SHP77 (cell line): ENCODE measurements at regions not wholly inside any gene's neighbourhood (a gene's known extent, or its start where the extent isn't known, plus 50 kb on each side); places are given as distances from the start of the nearest gene placed in this dataset.

Source experiments
- DNase-seq, 2 experiments: peaks; one replicate each; lab custom pipeline; 2025; lab: John Stamatoyannopoulos, UW

DNA sequence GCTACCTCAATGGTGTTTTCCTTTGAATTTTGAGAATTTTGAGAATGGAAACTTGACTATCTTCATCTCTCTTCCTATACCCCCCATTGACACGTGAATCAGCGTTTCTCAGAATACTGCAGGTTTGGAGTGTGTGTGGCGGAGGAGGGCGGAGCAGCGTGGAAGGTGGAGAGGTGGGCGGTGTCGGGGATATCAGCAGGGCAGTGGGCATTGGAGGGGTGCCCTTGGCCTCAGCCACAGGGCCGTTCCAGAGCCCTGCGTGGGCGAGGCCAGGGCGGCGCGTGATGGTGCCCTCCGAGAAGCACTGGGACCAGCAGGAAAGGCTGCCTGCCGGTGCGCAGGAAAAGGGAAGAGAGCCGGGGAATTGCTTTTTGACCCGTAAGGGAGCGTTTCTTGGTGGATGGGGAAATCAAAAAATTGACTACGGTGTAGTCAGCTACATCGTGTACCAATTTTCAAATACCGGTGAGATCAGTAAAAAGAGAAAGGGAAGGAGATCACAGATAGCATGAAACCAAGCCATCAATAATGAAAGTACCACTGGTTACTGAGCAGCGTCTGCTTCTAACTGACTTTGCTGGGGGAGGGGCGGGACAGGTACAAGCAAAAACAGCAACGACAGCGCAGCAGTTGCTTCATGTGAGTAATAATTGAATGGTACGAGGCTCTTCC is 82.7 kb upstream of the DUSP22 start:
- no peak for DNase-seq

DNA sequence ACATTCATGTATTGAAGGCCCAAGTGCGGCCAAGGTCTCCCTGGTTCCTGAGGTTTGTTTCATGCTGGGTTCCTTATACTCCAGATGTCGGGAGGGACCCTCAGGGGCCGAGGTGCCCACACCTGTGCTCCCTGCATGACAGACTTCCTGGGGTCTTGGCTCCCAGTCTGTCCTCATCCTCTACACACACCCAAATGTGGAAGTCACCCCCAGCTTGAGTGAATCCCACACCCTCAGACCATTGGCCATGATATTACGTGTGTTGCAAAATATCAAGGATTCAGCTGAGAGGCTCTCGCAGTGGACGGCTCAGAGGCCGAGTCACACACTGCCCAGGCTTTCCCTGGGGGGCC is 82.2 kb upstream of the DUSP22 start:
- no peak for DNase-seq

DNA sequence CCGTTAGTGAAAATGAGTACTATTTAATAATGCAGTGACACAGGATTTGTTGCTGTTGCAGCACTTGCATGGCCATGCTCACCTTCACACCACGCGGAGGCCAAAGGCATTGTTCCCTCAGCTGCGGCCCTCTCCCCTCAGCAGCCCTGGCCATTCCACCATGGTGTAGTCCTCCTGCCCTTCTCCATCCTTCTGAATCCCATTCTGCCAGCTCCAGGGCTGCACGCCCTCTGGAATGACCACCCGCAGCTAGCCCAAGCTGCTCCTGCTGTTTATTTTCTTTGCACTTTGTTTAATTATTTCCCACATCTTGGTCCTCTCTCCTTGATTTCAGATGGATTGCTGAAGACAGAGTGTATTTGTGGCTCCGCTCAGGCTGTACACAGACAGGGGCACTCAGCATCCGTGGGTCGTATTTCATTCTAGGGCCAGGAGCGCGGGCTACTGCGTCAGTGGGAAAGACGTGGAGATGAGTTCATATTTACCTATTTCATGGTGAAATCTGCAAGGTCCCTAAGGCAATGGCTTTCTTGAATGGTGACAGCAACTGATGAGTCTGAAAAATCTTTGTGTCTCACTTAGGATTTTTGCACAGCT is 81.4 kb upstream of the DUSP22 start:
- DNase-seq, result no peak

DNA sequence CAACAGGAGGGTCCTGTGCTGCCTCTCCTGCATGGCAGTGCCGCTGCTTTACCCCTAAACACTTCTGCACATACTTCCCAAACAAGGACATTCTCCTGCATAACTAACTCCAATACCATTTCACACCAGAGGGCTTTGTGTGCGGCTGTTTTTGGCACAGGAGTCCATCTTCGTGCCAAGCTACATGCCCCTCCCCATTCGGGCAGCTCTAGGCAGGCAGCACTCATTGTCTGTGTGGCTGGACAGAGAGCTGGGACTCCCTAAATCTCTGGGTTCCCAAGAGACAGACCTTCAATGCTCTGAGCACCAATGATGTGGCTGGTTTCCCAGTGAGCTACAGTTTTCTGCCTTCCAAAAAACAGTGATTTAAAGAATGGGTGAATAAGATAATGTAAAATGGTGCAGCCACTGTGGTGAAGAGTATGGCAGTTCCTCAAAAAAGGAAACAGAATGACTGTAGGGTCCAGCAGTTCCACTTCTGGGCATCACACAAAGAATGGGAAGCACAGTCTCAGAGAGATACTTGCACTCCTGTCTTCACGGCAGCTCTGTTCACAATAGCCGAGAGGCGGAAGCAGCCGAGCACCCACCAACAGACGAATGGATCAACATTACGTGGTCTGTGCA is 80.3 kb upstream of the DUSP22 start:
- DNase-seq, result no peak

DNA sequence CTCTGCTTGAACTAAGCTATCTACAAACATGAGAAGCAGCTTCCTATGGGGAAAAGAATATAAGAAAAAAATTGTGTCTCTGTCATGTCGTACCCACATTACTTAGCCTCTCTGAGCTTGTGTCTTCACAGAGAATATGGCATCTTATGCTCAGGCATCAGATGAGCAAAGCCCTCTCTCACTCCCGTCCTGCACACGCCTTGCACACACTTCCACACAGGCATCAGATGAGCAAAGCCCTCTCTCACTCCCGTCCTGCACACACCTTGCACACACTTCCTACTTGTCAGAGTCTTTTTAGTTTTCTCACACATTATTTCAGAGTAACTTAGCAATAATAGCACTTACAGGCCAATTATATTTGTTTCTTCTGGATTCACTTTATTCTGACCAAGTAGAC is 79.0 kb upstream of the DUSP22 start:
- DNase-seq, result no peak

DNA sequence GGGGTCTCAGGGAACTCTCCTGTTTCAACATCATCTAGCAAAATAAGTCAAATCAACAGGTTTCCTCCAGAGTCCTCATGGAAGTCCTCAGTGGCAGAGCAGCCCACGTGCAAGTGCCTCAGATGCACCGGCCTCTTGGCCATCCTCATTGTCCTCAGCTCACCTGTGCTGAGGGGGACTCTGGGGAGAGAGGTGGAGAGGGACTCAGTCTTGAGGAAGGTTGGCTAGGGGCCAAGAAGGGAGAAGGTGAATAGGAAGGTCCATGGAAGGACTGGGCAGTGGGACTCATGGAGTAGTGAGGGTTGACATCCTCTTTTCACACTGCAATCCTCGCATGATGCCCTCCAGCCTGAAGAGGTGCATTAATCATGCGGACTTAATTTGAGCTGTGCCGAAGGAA is 77.9 kb upstream of the DUSP22 start:
- no peak for DNase-seq

DNA sequence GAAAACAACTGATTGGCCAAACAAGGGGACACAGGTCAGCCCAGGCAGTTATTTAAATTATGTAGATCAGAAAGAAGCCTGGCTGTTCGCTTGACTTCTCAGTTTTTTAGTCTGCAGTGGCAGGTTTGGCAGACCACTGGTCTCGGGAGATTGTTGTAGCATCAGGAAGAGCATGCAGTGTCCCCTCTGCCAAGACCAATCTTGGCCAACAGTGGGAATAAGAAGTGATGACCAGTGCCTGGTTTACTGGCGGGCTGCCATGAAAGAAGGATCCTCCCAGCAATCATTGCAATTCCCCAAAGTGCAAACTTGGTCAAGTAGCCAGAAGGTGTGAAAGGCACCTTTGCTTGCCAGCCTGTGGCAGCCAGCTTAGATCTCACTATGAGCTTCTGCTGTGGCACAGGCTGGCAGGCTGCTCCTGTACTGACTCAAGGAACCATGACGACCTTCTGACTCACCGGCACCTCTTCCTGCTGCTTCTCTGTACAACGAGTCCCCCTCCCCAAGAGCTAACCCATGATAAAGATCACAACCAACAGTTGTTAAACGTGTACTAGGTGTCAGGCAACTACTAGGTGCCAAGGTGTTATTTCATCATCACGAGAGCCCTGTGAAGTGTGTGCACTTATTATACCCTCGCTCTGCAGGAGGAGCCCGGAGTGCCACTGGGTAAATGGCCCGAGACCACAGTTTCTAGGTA is 76.8 kb upstream of the DUSP22 start:
- no peak for DNase-seq

DNA sequence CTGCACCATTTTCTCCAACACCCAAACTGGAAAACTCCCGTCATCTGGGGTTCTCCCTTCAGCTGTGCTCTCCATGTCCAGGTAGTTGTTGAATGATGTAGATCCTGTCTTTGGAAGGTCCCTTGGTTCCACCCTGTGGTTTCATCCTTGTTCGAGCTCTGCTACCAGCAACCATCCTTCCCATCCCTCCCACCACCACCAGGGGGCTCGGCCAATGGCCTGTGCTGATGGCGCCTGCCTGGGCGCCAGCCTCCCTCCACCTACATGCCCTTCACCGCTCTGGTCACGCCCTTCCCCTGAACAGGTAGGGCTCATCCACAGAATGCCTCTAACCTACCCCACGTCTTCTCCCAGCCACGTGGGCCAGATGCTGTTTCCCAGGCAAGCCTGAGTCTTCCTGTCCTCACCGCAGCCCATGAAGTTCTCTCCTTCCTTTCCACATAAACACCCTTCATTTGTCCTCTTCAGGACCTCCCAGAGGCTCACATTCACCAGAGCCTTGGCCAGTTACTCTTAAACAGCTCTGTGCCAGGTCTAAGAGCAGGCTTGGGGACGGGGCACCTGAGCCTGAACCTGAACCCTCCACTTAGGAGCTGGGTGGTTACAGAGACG is 75.1 kb upstream of the DUSP22 start:
- DNase-seq, result peak in 1 of 2 experiments; percentile 8

DNA sequence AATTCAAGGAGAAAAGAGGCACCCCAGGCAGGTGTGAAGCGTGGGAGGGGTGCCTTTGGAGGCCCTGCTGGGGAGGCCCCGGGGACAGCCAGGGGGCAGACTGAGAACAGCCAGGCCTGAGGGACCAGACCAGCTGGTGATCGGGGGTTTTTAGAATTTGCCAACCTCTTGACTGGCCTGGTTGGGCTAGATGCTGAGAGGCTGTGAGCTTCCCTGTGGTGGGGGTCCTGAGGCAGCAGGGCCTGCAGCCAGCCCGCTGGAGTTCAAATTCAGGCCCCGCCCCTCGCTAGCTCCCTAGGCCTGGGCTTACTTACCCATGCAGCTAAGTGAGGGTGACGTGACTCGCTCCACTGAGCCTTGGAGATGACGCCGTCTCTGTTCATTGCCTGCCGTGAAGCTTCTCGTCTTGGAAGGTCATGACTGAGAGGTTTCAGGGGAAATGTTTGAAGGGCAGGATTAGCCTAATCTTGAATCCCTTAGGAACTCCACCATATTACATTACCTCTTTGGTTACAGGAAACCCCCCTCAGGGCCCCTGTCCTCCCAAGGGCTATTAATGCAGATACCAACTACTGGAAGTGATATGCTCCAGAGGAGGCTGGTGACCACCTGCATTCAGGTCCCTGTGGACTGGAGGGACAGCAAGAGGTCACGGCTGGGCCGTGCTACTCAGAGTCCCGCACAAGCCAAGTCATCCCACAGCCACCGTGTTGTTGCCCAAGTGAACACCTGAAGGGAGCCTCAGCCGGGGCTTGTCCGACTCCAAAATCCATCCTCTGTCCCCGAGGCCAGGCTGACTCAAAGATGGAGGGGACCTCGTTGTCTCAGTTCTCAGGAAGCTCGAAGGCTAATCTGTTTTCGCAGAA is 73.9 kb upstream of the DUSP22 start:
- no peak for DNase-seq

DNA sequence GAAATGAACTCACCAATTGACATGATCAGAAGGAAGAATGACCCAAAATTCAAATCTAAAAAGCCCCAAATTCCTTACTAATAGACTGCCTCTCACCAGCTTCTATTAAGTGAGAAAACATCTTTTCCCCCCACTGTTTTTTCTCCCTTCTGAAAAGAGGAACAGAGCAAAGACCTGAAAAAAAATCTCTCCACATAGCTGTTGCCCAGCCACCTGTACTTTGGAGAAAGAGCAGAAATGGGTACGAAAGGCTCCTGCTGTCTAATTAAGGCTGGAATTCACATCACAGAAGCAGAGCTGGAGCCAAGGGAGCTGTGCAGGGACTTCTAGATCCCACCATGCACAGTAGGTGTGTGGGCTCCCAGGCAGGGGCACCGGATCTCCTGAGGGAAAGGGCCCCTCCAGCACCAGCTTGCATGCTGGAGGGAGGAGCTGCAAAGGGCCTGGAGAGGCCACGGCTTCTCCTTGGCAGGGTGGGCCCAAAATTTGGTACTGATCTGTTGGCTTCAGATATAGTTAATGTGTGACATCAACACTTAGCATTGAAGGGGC is 73.2 kb upstream of the DUSP22 start:
- no peak for DNase-seq

DNA sequence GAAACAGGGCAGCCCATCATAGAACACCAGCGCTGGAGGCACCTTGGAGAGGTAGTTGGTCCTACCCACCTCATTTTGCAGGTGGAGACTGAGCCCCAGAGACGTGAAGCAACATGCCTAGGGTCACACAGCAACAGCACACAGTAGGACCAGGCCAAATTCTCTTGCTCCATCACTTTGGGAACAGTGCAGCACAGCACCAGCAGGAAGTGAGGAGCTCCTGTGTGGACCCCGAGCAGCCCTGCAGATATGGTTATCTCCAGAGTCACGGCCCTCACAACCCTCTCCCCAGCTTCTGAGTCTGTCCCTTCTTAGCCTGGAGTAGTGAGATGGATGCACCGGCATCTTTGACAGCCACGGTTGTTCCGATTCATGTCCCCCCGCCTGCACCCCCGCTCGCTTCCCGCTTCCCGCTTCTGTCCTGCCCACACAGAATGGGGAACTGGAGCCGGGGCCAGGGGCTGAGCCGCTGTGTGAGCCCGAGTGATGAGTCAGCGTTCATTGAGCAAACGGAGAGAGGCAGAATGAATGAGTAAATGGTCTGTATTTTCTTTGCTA is 72.6 kb upstream of the DUSP22 start:
- peak in 1 of 2 experiments; percentile 11 for DNase-seq

DNA sequence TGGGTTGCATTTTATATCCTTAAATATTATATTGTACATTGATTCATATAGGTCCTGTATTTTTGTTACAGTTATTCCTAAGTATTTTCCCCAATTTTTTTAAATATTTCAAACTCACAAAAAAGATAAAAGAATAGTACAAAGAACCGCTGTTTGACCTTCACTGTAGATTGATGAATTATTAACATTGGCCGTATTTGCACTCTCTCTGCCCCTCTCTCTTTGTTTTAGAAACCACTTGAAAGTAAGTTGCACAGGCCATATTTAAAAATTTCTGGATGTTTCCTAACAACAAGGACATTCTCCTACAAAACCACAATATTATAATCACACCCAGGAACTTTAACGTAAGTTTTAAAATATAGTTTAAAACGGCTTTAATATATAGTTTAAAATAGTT is 72.0 kb upstream of the DUSP22 start:
- no peak for DNase-seq

DNA sequence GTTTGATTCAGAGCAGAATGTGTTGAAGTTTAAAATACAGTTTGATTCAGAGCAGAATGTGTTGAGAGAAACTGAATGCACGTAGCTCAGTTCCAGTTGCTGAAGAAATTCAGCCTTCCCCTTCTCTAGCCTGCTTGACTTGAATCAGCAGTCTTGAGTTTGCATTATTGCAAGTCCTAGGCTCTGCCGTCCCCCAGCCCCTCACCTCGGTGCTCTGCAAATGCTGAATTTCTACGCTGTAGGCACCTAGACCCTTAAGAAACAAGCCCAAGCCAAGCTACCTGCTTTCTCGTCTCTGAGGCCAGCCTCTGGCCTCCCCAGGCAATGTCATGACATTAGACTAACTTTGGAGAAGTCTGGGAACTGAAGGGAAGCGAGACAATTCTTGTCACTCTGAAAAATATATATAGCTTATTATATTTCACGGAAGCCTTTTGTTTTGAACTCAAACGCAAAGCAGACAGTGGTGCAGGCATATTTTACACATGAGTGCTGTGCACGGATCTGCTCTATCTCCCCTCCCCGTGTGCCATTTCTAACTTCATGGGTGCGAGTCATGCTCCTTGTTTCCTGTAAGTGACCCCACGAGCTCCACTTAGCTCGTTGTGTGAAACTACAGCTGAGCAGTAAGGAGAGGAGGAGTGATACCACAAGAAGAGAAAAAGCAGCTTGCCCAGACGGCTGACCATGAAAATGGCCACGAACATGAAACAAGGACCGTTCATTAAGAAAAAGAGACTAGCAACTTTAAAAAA is 71.4 kb upstream of the DUSP22 start:
- DNase-seq, result no peak

DNA sequence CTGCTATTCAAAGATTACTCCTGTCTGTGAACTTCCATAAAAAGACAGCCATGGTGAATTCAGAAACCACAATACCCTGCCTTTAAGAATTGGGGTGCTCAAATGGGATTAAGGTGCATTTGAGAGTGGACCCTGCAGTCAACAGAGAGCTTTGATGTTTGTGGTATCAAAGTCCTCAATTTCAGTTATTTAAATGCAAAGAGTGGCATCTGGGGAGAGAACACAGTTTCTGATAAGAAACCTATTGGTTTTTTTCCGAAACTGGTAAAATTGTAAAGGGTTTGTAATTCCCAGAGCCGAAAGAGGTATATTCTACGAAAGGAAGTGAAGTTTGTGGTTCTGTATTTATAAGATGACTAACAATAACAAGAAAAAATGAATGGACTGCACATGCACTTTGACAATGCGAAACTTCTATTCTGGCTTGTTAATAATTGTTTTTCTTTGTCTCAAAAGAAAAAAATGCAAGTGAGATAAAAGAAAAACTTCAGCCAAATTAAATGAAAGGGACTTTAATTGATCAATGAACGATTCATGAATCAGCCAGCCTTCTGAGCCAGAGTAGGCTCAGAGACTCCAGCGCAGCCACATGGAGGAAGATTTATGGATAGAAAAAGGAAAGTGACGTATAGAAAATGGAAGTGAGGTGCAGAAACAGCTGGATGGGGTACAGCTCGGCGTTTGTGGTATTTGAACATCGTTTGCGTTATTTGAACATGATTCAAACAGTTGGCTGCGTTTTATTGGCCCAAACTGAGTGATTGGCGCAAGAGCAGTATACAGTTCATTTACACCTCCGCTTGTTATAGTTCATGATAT is 70.5 kb upstream of the DUSP22 start:
- DNase-seq, result no peak

DNA sequence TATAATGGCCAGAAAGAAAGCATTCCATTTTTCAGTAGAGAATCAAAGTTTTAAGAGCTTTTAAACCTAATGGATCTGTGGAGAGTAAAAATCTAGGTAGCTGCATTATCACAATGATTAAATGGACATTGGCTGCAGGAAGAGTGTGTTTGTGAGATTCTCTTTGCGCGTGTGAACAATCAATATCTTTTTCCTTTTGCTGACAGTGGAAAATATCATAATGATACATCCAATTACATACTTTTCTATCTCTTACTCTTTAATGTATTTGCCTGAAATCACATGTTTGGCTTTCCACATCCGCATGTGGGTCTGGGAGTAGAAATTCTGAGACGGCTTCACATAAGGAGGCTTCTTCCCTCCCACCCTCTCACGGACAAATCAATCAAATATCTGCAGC is 69.8 kb upstream of the DUSP22 start:
- no peak for DNase-seq

DNA sequence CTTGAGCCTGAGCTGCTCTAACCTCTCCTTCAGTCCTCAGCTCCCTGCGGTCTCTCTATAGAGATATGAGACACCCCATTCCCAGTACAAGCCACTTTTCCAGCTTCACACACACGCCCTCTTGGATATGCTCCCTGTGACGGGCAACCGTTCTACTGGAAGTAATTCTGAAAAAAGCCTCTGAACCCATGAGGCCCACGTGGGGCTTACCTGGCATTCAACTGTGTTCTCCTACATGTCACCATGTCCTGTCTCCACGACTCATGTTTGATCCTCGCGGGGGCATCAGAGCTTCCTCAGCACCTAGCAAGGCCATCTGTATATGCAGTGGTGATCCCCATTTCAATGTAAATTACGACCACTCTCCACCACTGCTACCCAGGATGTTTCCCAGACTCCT is 69.2 kb upstream of the DUSP22 start:
- DNase-seq, result no peak

DNA sequence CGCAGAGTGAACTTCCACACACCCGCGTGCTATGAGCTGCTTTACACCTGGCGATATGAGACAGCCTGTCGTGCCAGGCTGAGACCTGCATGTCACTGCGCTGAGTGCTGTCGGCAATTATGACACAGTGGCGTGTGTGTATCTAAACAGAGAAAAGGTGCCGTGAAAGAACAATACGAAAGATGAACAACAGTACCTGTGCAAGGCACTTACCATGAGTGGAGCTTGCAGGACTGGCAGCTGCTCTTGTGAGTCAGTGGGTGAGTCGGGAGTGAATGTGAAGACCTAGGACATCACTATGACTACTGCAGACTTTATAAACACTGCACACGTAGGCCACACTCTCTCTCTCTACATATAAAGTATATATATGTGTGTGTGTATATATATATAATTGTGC is 68.5 kb upstream of the DUSP22 start:
- DNase-seq, result no peak

DNA sequence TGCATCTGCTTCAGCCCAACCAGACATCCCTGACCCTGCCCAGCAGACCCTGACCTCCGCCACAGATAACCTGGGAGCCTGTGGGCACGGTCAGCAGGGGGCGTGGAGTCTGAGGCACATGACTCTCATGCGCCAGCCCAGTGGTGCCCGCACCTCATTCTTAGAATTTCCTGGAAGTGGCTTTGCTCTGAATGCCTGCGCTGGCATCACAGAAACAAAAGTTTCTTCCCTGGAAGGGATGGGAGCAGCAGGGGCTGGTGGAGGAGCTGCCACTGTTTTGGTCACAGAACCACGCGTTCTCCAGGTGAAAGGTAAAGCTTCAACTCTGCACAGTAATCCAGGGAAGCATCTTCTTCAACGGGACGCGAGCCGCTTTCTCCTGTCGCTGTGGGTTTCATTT is 67.9 kb upstream of the DUSP22 start:
- no peak for DNase-seq

DNA sequence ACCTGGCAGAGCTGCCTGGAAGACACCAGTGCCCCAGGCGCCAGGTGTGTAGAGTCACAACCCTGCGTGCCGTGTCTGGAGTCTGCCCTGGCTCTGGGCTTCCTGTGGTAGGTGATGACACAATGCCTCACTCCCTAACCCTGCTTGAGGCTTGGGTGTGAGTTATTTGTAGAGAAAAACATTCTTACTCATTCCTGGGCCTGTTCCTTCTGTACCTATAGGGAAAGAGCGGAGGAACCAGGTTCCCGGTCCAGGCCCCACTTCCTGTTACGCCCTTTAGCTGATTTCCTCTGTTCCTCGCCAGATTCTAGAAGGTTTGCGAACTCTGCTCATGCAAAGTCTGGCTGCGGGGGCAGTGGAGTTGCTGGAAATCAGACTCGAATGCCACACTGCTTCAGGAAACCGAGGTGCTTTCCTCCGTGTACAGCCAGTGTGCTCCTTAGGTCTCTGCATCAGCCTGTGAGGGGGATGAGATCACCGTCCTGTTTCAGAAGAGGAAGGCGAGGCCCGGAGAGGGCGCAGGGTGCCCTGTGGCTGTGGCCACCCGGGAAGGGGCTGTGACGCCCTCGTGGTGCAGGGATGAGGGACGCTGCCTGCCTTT is 67.1 kb upstream of the DUSP22 start:
- no peak for DNase-seq
